ENCODE measurements at regions not wholly inside any gene's neighbourhood (a gene's known extent, or its start where the extent isn't known, plus 50 kb on each side); places are given as distances from the start of the nearest gene placed in this dataset.
A peak's percentile ranks its signal among the peaks of the same experiment; 100 is the strongest.
"Not testable (repeated sequence)": the region's sequence is repeated elsewhere in the genome, so short reads cannot be mapped to it uniquely, and the experiment has no call there.

DNA sequence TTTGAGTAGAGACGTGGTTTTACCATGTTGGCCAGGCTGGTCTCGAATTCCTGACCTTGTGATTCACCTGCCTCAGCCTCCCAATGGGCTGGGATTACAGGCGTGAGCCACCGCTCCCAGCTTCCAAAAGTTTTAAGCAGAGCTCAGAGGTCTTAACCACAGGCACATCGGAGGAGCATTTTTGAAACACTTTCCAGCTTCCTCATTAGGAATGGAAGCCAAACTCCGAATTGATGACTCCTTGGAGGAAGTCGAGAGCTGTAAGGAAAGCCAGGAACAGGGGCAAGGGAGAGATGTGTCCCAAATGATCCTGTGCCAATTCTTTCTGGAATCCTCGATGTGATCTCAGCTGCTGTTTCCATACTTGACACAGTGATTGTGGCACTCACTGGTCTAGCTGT, 56.2 kb upstream of the CCZ1B start:
- not testable (repeated sequence) for DNase-seq (ENCODE audit: low read depth); H3K4me3 ChIP-seq (replicated peaks; ENCODE audit: low read depth, low read length)

DNA sequence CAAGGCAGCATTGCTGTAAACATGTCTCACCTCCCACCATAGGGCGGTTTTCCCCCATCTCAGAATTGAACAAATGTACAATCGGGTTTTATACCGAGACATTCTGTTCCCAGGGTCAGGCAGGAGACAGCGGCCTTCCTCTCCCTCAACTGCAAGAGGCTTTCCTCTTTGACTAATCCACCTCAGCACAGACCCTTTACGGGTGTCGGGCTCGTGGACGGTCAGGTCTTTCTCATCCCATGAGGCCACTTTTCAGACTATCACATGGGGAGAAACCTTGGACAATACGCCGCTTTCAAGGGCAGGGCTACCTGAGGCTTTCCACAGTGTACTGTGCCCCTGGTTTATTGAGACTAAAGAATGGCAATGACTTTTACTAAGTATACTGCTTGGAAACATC, 57.7 kb upstream of the CCZ1B start:
- DNase-seq (ENCODE audit: low read depth); H3K4me3 ChIP-seq (replicated peaks; ENCODE audit: low read depth, low read length): not testable (repeated sequence)

DNA sequence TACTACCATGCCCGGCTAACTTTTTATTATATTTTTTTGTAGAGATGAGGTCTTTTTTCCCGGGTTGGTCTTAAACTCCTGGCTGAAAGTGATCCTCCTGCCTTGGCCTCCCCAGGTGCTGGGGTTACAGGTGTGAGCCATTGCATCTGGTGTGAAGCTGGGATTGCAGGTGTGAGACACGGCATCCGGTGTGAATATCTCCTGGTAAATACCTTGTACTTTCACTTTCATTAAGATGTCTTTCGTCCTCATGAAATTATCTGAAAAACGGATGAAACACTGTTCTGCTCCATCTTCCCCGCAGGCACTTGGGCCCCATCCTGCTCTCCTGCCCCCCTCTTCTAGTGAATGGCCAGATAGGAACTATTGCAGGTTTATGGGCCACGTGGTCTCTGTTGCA, 60.1 kb upstream of the CCZ1B start:
- no peak for DNase-seq (ENCODE audit: low read depth)
- no peak overlapping the region for H3K4me3 ChIP-seq (replicated peaks; ENCODE audit: low read depth, low read length)
- TF ChIP-seq, protein P1, sequence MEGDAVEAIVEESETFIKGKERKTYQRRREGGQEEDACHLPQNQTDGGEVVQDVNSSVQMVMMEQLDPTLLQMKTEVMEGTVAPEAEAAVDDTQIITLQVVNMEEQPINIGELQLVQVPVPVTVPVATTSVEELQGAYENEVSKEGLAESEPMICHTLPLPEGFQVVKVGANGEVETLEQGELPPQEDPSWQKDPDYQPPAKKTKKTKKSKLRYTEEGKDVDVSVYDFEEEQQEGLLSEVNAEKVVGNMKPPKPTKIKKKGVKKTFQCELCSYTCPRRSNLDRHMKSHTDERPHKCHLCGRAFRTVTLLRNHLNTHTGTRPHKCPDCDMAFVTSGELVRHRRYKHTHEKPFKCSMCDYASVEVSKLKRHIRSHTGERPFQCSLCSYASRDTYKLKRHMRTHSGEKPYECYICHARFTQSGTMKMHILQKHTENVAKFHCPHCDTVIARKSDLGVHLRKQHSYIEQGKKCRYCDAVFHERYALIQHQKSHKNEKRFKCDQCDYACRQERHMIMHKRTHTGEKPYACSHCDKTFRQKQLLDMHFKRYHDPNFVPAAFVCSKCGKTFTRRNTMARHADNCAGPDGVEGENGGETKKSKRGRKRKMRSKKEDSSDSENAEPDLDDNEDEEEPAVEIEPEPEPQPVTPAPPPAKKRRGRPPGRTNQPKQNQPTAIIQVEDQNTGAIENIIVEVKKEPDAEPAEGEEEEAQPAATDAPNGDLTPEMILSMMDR (IDR thresholded peaks at IDR 0.05; ENCODE audit: low read length, missing control alignments) = no peak

DNA sequence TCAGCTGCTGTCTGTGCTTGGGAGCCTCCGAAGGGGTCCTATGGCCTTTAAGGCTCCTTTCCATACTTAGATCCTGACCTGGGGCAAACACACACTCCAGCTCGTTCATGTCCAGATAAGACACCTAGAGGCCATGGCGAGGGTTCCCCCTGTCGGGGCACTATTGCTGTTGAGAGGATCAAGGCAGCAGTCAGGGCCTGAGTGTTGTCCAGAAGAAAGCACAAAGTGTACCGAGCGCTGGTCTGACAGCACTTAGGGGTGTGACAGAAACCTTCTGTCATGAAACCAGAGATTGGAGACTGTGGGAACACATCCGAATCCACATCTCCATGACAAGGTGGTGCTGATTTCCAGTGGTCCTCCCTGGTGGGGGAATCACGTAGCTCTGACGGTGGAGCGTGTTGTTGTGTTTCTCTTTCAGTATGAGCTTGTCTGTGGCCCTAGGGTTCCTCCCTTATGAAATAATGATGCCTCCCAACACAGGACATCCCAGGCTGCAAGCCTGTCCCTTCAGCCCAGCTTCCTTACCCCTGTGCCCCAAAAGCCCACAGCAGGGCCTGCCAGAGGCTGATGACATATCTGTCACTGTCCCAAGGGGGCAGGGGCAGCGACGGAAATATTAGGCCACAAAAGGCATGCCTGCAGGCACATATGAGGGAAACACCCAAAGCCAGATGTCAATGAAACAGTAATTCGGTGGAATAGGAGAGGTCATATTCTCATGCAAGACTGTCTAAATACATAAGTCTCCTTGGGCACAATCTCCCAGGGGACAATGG, 62.4 kb upstream of the CCZ1B start:
- not testable (repeated sequence) for H3K4me3 ChIP-seq (replicated peaks; ENCODE audit: low read depth, low read length); DNase-seq (ENCODE audit: low read depth)

DNA sequence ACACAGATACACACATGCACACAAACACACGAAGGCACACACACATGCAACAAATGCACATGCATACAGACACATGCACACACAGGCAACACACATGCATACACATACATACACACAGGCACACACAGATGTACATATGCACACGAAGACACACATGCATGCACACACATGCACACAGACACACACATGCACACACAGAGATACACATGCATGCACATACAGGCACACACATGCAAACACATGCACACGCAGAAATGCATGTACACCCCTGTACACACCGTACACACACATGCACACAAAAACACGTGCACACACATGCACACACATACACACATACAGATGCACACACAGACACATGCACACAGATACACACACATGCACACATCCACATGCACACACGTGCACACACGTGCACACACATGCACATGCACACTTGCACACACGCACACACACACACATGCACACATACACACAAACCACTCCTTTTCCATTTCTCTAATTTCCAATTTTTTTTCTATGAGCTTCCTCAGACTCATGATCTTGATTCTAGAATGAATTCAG, 63.3 kb upstream of the CCZ1B start:
- no peak for DNase-seq (ENCODE audit: low read depth)
- TF ChIP-seq, protein P1 (IDR thresholded peaks at IDR 0.05; ENCODE audit: low read length, missing control alignments) = no peak
- H3K4me3 ChIP-seq (replicated peaks; ENCODE audit: low read depth, low read length) = no peak overlapping the region

DNA sequence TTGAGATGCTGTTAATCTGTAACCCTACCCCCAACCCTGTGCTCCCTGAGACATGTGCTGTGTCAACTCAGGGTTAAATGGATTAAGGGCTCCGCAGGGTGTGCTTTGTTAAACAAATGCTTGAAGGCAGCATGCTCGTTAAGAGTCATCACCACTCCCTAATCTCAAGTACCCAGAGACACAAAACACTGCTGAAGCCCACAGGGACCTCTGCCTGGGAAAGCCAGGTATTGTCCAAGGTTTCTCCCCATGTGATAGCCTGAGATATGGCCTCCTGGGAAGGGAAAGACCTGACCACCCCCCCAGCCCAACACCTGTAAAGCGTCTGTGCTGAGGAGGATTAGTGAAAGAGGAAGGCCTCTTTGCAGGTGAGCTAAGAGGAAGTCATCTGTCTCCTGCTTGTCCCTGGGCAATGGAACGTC, 76.0 kb upstream of the CCZ1B start:
- H3K4me3 ChIP-seq (replicated peaks; ENCODE audit: low read depth, low read length); DNase-seq (ENCODE audit: low read depth): not testable (repeated sequence)

DNA sequence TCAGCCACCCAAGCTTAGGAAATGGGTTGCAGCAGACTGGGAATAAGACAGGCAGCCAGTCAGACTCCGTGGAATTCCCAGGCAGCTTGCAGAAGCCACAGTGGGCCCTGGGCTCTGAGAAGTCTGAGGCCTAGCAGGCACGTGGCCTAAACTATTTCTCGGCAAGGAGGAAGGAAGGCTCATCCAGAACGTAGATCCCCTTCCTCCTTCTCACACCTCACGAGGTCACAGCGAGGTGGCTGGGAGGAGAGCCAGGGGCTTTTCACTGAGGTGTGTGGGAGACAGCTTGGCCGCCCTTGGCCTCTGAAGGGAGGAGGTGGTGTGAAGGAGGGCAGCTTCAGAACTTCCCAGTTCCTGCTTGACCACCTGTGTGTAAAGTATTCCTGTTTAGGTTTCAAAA, 77.2 kb upstream of the CCZ1B start:
- peak; percentile 1 for DNase-seq (ENCODE audit: low read depth)
- H3K4me3 ChIP-seq (replicated peaks; ENCODE audit: low read depth, low read length) = not testable (repeated sequence)

DNA sequence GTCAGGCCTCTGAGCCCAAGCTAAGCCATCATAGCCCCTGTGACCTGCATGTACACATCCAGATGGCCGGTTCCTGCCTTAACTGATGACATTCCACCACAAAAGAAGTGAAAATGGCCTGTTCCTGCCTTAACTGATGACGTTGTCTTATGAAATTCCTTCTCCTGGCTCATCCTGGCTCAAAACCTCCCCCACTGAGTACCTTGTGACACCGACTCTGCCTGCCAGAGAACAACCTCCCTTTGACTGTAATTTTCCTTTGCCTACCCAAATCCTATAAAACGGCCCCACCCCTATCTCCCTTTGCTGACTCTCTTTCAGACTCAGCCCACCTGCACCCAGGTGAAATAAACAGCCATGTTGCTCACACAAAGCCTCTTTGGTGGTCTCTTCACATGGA, 77.7 kb upstream of the CCZ1B start:
- not testable (repeated sequence) for H3K4me3 ChIP-seq (replicated peaks; ENCODE audit: low read depth, low read length); DNase-seq (ENCODE audit: low read depth)

DNA sequence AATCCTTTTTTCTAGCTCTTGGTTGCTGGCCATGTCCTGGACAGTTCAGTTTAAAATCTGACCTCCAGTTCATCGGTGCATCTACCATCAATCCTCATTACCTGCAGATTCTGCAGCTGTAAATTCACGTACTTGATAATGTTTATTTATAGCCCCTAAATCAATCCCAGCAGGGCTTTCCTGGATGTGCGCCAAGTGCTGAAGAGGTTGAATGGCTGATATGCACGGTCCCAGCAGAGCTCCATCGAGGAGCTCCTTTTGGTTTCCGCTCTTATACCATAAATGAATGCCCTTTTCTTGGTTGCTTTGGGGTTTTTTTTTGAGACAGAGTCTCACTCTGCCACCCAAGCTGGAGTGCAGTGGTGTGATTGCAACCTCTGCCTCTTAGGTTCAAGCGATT, 91.2 kb upstream of the CCZ1B start:
- DNase-seq (ENCODE audit: low read depth) = no peak
- TF ChIP-seq, protein P1 (IDR thresholded peaks at IDR 0.05; ENCODE audit: low read length, missing control alignments) = no peak
- H3K4me3 ChIP-seq (replicated peaks; ENCODE audit: low read depth, low read length) = no peak overlapping the region

DNA sequence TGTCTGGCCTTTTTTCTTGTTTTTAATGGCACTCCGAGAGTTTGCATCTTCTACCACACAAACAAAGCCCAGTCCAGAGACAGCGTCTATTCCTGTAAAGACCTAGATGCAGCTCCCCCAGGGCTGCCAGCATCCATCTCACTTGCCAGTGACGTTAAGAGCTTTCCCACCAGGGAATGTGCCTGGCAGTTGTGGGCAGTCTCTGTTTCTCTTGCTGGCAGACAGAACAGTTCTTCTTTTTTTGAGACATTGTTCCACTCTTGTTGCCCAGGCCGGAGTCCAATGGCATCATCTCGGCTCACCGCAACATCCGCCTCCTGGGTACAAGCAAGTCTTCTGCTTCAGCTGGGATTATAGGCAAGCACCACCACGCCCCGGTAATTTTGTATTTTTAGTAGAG, 93.1 kb upstream of the CCZ1B start:
- DNase-seq (ENCODE audit: low read depth); H3K4me3 ChIP-seq (replicated peaks; ENCODE audit: low read depth, low read length): not testable (repeated sequence)

DNA sequence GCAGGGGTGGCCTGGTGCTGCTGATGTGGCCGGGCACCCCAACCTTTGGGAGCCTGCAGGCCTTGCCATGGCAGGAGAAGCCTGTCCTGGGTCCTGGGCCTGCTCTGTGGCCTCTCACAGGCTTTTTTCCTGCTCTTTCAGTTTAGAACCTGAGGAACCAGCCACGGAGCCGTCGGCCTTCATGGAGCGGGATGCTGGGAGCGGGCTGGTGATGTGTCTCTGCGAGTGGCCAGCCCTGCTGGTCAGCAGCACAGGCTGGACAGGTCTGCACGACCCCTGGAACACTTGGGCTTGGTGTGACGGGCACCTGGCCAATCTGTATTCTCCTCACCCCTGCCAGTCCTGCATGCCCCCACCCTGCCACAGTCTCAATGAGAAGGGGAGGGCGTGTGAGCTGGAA, 98.4 kb upstream of the CCZ1B start:
- DNase-seq (ENCODE audit: low read depth); H3K4me3 ChIP-seq (replicated peaks; ENCODE audit: low read depth, low read length): not testable (repeated sequence)

DNA sequence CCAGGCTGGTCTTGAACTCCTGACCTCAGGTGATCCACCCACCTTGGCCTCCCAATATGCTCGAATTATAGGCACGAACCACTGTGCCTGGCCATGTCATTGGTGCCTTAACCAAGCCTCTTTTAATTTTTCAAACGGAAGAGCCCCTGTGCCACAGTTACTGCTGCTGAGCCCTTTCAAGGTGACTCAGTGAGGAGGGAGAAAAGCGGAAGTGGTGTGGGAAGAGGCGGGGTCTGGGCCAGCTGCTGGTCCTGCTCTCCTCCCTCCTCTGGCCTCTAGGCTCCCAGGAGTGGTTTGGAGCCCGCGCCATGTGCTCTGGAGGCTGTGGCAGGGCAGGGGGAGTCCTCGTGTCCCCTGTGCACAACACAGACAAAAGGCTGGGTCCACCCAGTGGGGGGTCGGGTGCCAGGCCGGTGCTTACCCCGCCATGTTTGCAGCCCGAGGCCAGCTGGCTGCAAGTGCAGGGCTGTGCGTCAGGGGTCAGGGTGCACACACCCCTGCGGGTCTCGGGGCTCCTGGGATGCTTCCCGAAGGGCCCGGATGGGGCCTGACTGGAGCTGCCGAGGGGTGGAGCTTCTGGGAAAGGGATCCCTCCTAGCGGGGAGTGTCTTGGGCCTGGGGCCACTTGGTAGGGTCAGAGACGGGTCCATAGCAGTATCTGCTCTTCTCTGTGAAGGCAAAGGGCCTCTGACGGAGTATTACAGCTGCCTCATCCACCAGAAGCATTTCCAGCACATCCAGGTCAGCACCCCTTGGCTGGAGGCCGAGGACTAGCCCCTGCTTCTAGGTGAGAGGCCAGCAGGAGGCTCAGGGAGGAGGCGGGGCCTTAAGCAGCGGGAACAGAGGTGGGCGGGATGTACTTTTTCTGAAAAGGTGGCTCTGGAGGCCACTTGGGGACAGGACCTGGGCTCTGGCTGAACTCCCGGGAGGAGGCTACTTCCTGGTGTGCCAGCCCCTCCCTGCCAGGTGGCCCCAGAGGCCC, 100.4 kb upstream of the CCZ1B start:
- not testable (repeated sequence) for H3K4me3 ChIP-seq (replicated peaks; ENCODE audit: low read depth, low read length); DNase-seq (ENCODE audit: low read depth)

DNA sequence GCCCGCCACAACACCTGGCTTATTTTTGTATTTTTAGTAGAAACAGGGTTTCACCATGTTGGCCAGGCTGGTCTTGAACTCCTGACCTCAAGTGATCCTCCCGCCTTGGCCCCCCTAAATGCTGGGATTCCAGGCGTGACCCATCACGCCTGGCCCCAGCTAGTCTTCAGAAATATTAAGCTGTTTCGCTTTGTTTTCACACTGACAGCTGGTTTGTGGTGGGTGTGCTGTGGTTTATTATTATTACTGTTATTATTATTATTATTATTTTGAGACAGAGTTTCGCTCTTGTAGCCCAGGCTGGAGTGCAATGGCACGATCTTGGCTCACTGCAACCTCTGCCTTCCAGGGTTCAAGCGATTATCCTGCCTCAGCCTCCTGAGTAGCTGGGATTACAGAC, 101.6 kb upstream of the CCZ1B start:
- DNase-seq (ENCODE audit: low read depth); H3K4me3 ChIP-seq (replicated peaks; ENCODE audit: low read depth, low read length): not testable (repeated sequence)

DNA sequence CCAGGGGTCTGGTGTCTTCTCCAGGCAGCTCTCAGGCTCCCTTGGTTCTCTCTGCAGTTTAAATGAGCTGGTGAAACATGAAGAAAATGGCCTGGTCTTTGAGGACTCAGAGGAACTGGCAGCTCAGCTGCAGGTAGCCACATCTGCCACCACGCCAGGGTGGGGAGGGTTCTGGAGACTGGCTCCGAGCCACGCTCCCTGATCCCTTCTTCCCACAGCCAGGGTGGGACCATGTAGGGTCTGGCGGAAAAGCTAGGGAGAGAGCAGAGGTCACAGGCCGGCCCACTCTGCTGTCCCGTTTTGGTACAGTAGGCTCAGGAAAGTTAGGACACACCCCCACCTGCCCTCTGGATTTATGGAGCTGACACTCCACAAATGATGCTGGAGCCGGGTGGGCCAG, 103.5 kb upstream of the CCZ1B start:
- not testable (repeated sequence) for H3K4me3 ChIP-seq (replicated peaks; ENCODE audit: low read depth, low read length)

DNA sequence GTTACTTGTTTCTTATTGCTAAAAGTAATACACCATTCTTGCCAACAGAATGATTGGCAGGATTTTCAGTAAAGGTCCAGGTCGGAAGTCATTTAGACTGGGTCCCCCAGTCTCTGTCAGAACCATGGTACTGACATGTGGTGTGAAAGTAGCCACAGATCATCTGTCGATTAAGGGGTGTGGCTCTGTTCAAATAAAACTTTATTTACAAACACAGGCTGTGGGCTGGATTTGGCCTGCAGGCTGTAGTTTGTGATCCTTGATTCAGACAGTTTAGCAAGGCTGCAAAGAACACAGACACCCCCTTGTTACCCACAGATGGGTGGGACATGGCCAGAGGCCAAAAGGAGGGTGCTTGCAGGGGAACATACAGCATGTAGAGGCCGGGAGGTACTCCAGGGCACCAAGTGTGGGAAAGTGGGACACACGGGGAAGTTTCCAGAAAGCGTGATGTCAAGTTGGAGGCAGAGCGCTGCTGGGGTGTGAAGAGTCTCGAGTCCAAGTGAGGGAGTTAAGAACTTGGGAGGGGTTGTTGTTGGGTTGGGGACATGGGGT, 104.1 kb upstream of the CCZ1B start:
- not testable (repeated sequence) for DNase-seq (ENCODE audit: low read depth)

More for the DNA sequence above, 103.5 kb upstream of the CCZ1B start:
- not testable (repeated sequence) for DNase-seq (ENCODE audit: low read depth)

More for the DNA sequence above, 104.1 kb upstream of the CCZ1B start:
- H3K4me3 ChIP-seq (replicated peaks; ENCODE audit: low read depth, low read length) = not testable (repeated sequence)

All from fibroblast of pulmonary artery (primary cell).